Cardiac fibroblast (primary cell): ENCODE measurements at regions not wholly inside any gene's neighbourhood (a gene's known extent, or its start where the extent isn't known, plus 50 kb on each side); places are given as distances from the start of the nearest gene placed in this dataset.
"Not testable (repeated sequence)": the region's sequence is repeated elsewhere in the genome, so short reads cannot be mapped to it uniquely, and the experiment has no call there.

Source experiments
- DNase-seq, 2 donors: peaks; one replicate each; pipeline versions ENCODE4 v3.0.0 to v3.0.0-alpha.2; 2010; ENCODE audit warnings: low read depth in 2 of 2
- H3K4me3 ChIP-seq, 2 donors: replicated peaks in 1 of 2; 1 replicate in 1 of 2; 2 replicates in 1 of 2; pipeline ENCODE4 v1.5.1; 2011; ENCODE audit warnings: low read depth in 2 of 2, low read length in 2 of 2, mild to moderate bottlenecking in 2 of 2, moderate library complexity in 1 of 2
- CTCF ChIP-seq: IDR thresholded peaks from one replicate; pipeline ENCODE4 v1.5.1; 2011; ENCODE audit warnings: low read depth, mild to moderate bottlenecking, low read length, inconsistent platforms

DNA sequence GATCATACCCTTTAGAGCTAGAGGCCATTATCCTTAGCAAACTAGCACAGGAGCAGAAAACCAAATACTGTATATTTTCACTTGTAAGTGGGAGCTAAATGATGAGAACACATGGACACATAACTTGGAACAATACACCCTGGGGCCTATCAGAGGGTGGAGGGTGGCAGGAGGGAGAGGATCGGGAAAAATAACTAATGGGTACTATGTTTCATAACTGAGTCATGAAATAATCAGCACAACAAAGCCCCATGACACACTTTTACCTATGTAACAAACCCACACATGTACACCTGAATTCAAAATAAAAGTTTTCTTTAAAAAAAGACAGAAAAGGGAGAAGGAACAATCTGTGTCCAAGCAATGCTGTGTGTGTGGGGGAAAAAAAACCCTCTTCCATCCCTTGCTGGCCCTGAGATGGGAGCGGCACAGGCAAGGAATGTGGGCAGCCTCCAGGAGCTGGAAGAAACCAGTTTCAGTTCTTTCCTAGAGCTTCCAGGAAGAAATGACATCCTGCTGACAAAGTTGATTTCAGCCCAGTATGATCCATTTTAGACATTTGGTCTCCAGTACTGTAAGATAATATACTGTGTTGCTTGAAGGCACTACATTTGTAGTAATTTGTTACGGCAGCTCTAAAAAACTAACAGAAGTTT, 458.7 kb upstream of the CNTNAP5 start:
- no peak for TF ChIP-seq CTCF
- H3K4me3 ChIP-seq = no peak overlapping the region
- no peak for DNase-seq

DNA sequence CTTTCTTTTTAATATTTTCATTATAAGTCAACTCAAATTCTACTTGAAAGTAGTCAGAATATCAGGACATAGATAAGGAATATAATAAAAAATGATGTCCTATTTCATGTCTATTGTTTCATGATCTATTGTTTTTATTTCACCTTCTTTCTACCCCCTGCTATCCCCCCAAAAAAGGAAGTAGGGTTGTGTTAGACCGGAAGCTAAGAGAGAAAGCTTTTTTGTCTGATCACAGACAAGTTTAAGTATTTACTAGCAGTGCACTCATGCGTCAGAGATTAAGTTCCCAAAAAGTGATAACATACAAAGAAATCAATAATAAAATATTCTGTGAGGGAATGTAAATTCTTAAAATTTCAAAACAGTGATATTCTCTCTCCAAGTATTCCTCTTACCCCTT, 447.1 kb upstream of the CNTNAP5 start:
- DNase-seq = no peak
- no peak for TF ChIP-seq CTCF

DNA sequence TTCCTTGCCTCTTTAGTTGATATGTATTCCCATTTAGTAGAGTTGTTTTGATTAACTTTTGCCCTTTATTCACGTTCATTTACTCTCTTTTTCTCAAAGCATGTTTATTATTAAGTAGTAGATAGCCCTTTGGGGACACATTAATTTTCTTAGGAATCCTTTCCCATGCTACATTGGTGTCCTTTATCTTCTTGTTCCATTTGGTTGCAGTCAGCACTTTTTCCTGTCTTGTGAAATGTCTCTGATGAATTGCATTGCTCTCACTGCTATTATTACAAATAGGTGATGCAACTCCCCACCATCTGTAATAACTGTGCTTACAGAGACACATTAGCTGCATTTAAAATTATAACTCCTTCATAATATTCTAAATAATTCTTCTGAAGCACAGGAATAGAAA, 428.5 kb upstream of the CNTNAP5 start:
- no peak for TF ChIP-seq CTCF
- no peak overlapping the region for H3K4me3 ChIP-seq
- no peak for DNase-seq

More for the DNA sequence above, 447.1 kb upstream of the CNTNAP5 start:
- no peak overlapping the region for H3K4me3 ChIP-seq

DNA sequence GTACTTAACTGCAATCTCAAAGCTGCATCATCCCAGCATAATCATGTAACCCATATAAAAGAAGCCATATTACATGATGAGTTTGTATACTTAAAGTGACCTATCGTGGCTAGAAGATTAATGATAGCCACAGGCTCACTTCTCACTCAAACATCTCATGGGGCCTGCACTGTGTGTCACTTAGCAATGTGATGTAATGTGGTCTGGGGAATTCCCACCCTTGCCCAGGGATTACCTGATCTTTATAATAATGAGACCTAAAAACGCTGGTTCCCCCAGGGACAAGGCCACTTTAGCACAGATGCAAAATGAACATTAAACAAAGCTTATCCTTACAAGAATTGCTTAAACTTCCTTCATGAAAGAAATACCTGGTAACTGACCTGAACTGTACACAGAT, 427.1 kb upstream of the CNTNAP5 start:
- no peak for TF ChIP-seq CTCF
- no peak overlapping the region for H3K4me3 ChIP-seq
- DNase-seq = no peak

GRCh38 chr2:123606631-123607030, 418.5 kb upstream of the CNTNAP5 start:
- no peak for TF ChIP-seq CTCF
- no peak for DNase-seq
- H3K4me3 ChIP-seq = no peak overlapping the region

- no peak overlapping the region for H3K4me3 ChIP-seq
- DNase-seq = no peak
- no peak for TF ChIP-seq CTCF
Measured at GRCh38 chr2:123609077-123609476, 416.0 kb upstream of the CNTNAP5 start.

GRCh38 chr2:123614596-123614995, 410.5 kb upstream of the CNTNAP5 start:
- TF ChIP-seq CTCF = no peak

DNA sequence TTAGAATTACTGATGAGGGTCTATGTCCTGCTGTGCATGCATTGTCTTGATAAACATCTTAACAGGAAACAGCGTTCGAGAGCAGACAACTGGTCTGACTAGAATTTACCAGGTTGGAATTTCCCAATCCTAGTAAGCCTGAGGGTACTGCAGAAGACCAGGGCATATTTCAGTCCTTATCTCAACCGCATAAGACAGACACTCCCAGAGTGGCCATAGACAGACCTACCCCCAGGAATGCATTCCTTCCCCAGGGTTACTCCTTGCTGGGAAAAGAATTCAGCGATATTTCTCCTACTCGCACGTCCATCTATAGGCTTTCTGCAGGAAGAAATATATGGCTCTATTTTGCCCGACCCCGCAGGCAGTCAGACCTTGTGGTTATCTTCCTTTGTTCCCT, 406.4 kb upstream of the CNTNAP5 start:
- H3K4me3 ChIP-seq, DNase-seq: not testable (repeated sequence)

More at GRCh38 chr2:123614596-123614995, 410.5 kb upstream of the CNTNAP5 start:
- H3K4me3 ChIP-seq = no peak overlapping the region
- no peak for DNase-seq
